Activated T-helper 1 cell treated with Interleukin-2 at 50 U/mL for 16 hours (primary cell): ENCODE measurements at regions not wholly inside any gene's neighbourhood (a gene's known extent, or its start where the extent isn't known, plus 50 kb on each side); places are given as distances from the start of the nearest gene placed in this dataset.

ENCODE experiments used
- DNase-seq: peaks from one replicate; pipeline ENCODE4 v3.0.0-alpha.2; 2020; ENCODE audit warnings: low read depth

DNA sequence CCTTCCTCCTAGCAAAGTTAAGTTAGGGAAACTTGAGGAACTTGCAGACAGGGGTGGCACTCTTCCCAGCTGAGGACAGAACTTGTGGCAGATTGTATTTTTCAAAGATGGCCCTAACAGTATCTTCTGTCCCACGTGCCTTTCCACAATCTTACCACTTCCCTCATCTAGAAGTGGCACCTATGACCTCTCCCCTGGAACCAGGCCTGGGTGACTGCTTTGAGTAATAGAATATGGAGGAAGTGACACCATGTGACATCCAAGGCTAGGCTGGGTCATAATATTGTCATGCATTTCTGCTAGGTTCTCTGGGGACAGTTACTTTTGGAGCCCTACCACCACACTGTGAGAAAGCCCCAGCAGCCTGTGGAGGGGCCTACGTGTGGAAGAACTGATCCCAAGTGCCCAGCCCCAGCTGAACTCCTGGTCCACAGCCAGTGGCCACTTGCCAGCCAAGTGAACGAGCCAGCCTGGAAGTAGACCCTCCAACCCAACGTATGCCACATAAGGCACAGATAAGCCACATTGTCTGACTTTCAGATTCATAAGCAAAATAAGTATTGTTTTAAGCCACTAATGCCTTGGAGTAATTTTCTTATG is 193.7 kb downstream of the PTPN20 start:
- DNase-seq, result no peak

DNA sequence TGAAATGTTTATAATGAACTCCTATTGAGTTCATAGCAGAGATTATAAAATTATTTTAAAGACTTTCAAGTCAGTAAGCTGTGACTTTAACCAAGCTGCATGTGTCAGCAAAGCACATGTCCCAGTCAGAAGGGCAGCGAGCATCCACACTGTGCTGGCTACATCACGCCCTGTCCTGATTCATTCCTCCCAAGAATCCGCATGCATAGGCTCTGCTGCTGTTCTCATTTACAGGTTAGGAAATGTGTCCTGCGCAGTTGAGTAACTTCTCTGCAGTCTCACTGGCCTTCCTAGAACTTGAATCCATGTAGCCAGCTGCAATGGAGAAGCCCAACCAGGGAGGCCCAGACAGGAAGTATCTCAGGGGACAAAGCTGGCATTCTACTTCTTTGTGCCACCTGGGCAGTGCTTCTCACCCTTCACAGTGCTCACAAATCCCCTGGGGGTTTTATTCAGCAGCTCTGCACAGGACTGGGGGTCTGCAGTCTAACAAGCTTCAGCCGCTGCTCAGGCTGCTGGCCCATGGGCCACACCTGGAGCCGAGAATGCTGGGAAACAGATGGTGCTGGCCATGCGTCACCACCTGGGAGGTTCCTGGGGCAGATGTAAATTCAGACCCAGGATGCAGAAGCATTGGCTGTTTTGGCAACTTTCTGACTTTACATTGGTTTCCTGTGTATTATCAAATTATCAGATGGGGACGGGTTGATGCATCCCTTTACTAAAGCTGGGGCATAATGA is 192.8 kb upstream of the GDF10 start:
- DNase-seq, result no peak

DNA sequence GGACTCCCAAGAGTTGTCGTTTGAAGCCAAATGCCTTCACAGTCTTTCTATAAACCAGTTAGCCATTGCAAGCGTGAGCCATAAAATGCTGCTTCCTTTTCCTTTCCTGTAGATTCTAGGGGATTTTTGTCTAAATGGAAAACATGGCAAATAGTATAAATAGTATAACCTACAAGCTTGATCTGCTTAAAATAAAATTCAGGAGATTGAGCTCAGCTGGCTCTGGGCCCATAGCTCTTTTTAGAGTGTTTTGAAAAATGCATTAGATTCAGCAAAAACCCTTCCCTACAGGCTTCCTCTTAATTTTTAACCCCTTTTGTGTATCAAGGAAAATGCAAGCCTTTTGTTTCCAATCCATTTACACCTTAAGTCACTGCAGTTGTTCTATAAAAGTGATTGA is 190.1 kb upstream of the GDF10 start:
- no peak for DNase-seq

DNA sequence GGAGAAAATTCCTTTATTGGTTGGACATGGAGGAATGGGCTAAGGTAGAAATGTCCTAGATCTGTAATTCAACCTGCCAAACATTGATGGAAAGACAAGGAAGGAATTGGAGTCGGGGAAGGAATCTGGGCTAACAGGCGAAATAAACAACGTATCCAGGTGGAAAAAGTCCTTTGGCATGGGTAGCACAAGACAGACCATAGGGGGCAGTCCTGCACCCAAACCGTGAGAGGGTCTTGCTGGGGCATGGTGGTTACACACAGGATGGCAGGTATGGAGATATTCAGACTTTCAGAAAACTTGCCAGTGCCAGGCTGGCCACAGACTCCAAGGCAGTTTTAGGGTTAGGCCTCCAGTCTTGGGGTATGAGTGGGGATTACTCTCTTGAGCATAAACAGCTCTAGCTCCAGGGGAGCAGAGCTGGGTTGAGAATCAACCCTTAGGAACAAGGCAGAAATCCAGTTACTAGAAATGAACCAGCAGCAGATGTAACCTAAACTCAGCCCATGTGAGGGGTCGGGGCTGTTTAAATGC is 188.6 kb upstream of the GDF10 start:
- DNase-seq, result no peak

DNA sequence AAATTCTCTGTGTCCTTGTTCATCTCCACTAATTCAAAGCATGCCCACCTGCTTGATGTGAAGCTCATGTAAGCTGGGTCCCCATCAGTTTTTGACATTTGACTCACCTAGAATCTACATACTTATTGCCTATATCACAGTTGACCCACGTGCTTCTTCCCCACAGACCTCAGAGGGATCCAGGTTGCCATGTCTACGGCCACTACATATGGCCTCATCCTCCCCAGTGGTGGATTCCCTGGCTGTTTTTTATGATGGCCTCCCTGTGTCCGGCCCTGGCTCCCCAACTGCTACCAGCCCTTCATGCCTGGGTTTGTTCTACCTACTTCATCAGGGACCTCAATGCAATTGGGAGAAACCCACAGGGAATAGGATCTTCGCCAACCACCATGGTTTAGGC is 187.4 kb upstream of the GDF10 start:
- no peak for DNase-seq

DNA sequence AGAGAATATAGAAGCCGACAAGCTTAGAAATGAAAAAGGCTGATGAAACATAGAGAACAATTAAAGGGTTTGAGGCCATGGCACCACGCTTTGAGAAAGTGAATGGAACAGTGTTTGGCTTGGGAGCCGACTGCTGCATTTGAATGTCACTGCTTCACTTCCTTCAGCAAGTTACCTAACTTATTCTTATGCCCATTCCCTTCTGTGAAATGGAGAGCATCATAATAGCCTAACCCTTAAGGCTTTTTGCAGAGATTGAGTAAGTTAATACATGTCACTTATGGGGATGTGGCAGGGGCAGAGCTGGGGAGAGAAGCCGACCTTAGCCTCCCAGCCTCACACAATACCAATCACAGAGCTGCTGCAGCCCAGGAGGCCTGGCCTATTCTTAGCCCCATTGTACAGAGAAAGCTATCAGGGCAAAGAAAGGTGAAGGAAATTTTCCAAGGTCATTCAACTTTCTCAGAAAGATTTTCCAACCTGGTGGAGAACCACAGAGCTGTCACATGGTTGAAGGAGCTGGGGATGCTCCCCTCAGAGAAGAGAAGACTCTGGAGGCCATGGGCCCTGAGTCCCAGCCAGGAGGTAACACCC is 186.0 kb upstream of the GDF10 start:
- no peak for DNase-seq

DNA sequence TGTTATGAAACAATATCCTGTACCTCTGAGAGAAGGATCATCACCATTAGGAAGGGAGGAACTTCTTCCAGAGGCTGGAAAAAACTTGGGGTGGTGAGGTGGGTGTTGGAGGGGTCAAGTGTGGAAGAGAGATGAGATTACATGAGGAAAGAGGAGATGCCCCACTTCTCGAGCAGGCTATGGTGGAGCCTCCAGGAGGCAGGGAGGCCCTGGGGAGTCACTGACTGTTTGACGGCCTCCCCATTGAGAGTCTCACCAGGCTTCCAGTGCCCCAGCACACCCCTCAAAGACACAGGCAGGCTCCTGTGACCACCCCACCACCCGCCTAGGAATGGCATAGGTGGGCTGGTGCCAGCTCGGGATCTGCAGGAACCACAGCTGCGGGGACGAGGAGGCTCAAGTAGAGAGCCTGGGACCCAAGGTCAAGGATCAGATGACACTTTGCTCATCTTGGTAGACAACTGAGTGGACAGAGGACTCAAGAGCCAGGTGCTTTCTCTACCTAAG is 185.3 kb upstream of the GDF10 start:
- no peak for DNase-seq

DNA sequence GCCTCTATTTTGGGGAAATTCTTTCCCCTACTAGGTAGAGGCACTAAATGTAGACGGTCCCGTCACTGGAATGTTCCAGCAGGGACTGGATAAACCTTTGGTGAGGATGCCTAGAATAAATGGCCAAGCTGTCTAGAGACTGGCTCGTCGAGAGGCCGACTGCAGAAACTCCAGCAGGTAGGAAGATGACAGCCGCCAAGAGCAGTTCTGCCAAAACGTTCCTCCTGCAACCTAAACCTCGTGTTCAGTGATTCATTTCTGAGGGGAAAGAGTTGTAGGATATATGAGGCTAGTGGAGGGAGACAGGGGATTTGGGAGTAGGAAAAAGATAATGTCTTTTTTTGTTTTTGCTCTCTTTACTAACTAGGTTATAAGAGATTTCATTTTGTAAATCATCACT is 184.7 kb upstream of the GDF10 start:
- DNase-seq, result no peak

DNA sequence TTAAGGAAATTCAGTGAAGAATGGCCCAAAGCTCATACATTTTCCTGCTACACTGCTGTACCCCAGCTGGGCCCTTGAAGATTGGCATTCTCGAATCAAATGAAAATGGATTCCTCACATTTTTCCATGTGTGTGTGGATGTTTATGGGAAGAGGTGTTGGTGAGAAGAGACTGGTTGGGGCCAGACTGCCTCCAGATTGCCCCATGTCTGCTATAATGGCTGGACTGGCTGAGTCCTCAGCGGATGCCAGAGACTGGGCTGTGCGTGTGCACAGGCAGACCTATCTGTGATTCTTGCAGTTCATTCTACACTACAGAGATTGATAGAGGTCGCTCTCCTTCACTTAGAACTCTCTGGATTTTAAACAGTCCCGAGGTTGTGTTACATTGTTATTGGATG is 183.6 kb upstream of the GDF10 start:
- DNase-seq, result no peak

DNA sequence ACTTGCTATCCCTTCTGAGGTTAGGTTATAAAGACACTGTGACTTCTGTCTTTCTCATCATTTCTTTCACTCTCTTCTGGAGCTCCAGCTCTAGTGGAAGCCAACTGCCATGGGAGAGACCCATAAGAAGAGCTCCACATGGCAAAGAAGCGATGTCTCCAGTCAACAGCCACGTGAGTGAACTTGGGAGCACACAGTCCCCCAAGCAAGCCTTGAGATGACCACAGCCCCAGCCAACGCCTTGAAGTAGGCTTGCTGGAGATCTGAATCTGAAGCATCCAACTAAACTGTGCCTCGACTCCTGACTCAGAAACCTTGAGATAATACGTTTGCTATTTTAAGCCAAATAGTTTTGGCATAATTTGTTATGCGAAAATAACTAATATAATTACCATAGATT is 181.7 kb upstream of the GDF10 start:
- no peak for DNase-seq

DNA sequence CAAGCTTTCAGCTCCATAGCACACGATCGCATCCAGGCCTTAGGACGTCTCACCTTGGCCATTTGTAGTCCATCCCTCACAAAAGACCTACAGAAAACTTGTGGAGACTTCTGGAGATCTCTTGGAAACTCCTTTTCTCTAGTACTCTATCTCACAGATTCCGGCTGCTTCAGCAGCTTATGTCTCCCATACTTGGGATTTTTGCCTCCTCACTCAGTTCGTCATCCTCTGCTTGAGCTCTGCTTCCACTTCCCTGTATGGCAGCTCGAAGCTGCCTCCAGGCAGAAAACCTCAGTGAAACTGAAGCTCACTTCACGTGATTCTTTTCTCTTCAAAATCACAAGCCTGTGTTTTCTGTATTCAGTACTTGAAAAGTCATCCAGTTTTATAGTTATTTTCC is 178.7 kb upstream of the GDF10 start:
- no peak for DNase-seq

DNA sequence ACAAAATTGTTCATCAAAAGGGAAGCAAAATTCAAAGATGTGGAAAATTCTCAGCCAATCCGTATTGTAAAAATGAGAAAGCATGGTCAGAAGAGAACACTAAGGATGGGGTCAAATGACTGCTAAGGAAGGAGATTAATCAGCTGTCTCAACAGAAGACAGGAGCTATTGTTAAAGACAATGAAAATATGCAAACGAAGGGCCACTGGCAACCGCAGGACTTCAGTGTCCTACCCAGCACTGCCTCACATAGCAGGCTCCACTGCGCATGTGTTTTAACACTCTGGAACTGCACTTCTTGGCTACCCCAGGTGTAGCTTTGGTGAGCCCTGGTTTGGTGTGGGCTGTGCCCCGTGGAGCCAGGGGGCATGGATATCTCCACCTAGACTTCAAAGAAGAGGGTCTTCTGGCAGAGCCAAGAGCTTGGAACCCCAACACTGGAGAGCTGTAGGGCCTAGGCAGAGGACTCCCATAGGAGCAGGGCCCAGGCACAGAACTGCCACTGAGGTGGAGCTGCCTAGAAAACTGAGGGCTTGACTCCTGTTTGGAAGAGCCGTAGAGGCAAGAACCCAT is 176.2 kb upstream of the GDF10 start:
- DNase-seq, result no peak

DNA sequence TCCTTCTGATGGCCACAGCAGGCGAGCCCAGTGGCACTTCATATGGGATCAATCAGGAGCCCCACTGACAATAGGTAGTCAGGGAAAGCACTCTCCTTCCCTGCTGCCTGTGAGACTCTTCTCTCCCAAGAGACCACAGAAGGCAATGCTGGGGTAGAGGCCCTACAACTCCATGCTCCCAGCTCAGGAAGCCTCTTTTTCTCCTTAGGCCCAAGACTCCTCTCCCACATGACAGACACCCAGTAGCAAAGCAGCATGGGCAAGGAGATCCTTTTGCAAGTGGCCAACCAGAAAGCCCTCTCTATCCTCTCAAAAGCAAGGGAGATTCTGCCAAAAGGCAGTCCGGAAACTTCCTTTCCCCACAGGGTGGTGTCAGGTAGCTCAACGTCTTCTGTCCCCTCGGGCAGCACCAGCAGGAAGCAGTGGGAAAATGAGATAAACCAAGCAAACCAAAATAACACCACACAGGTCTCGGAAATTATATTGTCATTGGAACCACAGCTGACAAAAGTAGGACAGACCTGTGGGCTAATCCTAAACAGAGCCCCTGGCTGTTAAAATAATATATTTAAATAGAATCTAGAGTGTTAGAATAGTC is 172.7 kb upstream of the GDF10 start:
- no peak for DNase-seq

DNA sequence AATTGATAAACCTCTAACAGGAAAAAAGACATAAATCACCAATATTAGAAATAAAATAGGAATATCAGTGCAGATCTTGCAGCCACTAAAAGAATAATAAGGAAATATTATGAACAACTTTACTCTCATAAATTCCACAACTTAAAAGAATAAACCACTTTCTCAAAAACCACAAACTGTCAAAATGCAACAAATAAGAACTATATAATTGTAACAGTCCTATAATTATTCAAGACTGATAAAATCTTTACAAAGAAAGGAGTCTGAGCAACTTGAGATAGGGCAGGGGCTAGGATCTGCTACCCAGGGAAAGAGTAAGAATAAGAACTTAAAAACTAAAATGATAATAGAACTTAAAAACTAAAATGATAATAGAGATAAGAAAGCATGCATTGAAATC is 169.5 kb upstream of the GDF10 start:
- no peak for DNase-seq

DNA sequence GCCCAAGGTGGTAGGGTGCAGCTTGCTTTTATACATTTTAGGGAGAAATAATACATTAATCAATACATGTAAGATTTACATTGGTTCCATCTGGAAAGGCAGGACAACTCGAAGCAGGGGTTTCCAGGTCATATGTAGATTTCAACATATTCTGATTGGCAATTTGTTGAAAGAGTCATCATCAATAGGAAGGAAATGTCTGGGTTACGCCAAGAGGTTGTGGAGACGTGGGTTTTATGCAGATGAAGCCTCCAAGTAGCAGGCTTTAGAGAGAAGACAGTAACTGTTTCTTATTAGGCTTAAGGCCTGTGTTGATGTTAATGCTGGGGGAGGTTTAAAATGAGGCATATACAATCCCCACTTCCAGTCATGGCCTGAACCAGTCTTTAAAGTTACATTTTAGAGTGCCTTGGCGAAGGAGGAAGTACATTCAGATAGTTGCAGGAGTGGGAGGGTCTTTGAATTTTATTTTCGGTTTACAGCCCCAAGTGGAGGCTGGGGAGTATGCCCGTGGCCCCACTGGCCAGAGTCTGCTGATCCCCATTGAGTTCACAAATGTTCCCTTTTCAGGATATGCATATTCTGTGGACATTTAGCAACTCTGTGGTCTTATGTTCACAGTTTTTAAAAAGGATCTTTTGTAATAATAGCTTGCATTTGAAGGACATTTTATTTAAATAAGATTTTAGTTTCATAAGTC is 166.0 kb upstream of the GDF10 start:
- no peak for DNase-seq

DNA sequence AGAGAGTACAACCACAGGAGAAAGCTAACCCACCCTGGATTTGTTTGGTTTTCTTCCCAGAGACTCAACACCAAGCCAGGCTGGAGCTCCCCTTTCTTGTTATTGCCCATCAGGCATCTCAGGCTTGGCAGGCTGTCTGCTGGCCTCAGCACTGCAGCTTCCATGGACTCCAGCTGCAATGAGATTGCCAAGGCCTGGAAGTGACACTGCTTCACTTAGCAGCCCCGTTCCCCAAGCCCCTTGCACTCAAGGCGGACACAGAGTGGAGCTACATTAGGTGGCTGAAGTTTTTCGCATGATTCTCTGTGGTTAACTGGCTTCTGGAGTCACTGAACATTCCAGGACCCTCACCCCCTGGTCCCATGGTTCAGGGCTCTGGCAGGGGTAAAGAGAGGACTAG is 163.1 kb upstream of the GDF10 start:
- DNase-seq, result no peak

DNA sequence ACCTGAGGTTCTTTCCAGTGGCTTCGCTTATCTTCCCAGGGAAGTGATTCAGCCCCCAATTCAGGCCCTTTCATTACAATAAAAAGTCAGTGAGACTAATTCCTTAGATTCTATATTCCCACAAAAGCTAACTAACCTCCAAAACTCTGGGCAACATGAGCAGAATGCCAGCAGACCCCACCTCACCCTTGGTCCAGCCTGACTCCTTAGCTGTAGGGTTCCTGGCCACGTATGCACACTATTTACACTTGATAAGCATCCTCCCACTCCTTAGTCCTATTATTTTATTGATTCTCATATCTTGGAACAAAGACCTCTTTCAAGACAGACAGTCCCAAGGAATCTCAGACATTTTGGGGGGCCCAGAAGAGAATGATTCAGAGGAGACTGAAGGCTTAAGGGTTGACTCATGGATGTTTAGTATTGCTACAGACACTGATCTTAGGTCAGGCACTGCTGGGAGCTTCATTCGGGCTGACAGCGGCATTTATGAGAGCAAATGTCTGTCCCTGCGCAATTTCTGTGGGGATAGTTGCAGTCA is 162.6 kb upstream of the GDF10 start:
- no peak for DNase-seq

DNA sequence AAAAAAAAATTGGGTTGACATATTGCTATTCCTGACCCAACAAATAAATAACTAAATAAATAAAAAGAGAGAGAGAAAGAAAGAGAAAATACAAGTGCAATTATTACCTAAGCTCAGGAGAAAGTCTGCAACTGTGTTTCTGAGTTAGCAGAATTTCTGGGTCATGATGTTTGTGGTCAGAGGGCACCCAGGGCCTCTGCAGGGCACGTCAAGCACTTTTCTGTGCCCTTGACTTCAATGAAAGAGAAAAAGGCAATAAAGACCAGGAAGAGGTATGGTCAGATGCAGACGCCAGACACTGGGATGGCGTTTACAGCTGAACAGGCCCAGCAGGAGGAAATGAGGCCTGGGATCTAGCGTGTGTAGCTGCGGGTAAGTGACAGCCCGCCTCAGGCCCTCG is 160.9 kb upstream of the GDF10 start:
- DNase-seq, result no peak

DNA sequence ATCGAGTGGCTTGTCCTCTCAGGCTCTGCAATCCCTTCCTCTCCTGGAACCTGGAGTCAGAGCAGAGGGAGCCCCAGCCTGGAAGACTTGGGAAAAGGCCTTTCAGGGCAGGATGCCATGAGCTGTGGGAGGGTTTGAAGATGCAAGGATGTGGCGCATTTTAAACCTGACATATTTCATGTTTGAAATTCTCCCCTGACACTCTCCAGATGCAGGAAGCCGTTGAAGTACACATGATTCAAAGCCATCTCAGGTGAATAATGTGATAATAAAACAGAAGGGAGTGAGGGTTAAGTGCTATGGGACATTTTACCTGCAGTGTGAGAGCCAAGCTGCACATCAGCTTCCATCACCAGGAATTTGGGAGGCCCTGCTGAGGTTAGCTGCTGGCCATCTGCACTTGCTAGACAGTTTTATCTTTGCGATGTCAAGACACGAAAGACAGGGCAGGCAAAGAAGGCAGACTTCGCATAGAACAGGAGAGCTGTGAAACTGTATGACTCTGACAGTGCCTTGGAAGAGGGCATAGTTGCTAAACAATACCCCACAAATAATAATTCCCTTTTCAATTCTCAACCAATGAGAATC is 159.1 kb upstream of the GDF10 start:
- no peak for DNase-seq

DNA sequence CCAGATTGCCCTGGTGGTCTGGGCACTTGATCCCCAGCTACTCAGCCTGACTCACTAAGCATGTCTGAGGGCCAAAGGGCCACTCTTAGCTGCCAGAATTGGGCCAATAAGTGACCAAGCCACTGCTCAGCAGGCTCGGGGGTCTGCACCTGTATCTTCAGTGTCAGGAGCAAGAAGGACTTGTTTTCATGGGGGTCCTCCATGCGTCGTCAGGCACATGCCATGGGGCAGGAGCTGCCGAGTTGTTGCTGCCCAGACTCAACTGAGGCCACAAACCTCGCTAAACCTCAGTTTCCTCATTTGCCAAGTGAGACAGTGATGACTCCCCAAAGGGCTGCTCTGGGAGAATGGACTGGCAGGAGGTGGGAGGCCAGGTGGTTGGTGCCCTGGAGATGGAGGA is 158.6 kb upstream of the GDF10 start:
- no peak for DNase-seq

DNA sequence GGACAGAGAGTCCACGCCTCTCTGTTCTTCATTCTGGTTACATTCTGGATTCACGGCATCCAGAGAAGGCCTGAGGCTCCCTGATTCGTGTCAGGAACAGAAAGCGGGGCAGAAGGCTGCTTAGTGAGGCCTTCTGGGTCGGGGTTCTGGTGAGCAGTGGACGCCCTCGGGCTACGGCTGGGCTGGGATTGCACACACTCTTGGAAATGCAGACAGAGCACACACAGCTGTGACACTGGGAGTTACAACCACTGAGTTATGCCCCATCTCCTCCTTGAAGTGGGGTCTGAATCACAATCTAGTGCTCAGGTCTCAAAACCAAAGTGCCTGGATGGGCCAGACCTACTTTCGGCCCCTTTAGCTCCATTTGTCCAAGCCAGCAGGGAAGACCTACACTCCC is 156.9 kb upstream of the GDF10 start:
- no peak for DNase-seq
